Gastroesophageal sphincter (tissue), 3 donors: ENCODE measurements at regions not wholly inside any gene's neighbourhood (a gene's known extent, or its start where the extent isn't known, plus 50 kb on each side); places are given as distances from the start of the nearest gene placed in this dataset.

Experiments
- EP300 ChIP-seq: sonication (generic); formaldehyde crosslinking; IDR thresholded peaks from one replicate; pipeline ENCODE4 v1.6.1; 2017; ENCODE audit warnings: antibody characterized with exemption, mild to moderate bottlenecking
- TF ChIP-seq, protein P1 (sequence below), 4 experiments: fragments of 200-600 bp in 2 of 4; fragments of 450-650 bp in 2 of 4; sonication (generic) in 1 of 4; IDR thresholded peaks; one replicate each; pipeline ENCODE4 v1.5.1; 2017 to 2019; ENCODE audit warnings: antibody characterized with exemption in 4 of 4, mild to moderate bottlenecking in 2 of 4, moderate library complexity in 2 of 4

DNA sequence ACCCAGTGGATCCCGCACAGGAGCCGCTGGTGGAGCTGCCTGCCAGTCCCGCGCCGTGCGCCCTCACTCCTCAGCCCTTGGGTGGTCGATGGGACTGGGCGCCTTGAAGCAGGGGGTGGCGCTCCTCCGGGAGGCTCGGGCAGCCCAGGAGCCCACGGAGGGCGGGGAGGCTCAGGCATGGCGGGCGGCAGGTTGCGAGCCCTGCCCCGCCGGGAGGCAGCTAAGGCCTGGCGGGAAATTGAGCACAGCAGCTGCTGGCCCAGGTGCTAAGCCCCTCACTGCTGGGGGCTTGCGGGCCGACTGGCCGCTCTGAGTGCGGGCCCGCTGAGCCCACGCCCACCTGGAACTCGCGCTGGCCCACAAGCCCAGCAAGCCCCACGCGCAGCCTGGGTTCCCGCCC, 127.1 kb upstream of the TMEM164 start:
- TF ChIP-seq, protein P1, sequence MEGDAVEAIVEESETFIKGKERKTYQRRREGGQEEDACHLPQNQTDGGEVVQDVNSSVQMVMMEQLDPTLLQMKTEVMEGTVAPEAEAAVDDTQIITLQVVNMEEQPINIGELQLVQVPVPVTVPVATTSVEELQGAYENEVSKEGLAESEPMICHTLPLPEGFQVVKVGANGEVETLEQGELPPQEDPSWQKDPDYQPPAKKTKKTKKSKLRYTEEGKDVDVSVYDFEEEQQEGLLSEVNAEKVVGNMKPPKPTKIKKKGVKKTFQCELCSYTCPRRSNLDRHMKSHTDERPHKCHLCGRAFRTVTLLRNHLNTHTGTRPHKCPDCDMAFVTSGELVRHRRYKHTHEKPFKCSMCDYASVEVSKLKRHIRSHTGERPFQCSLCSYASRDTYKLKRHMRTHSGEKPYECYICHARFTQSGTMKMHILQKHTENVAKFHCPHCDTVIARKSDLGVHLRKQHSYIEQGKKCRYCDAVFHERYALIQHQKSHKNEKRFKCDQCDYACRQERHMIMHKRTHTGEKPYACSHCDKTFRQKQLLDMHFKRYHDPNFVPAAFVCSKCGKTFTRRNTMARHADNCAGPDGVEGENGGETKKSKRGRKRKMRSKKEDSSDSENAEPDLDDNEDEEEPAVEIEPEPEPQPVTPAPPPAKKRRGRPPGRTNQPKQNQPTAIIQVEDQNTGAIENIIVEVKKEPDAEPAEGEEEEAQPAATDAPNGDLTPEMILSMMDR (IDR thresholded peaks at IDR 0.05): no peak
- no peak for TF ChIP-seq EP300
